T-helper 2 cell treated with Interferon-gamma antibody and Interleukin-4, amounts not matched to agents 5 μg/mL and 100 μg/mL, for 36 hours (primary cell): ENCODE measurements at regions not wholly inside any gene's neighbourhood (a gene's known extent, or its start where the extent isn't known, plus 50 kb on each side); places are given as distances from the start of the nearest gene placed in this dataset.

ENCODE experiments used
- DNase-seq: peaks from one replicate; pipeline ENCODE4 v3.0.0; 2021; ENCODE audit warnings: low spot score
- H3K27ac Mint-ChIP-seq: one replicate; pipeline ENCODE4 v1.8.0; 2021; ENCODE audit warnings: mild to moderate bottlenecking, mixed read lengths
- H3K27me3 Mint-ChIP-seq: one replicate; pipeline ENCODE4 v1.8.0; 2021; ENCODE audit warnings: low read depth, mixed read lengths
- H3K36me3 Mint-ChIP-seq: one replicate; pipeline ENCODE4 v1.8.0; 2021; ENCODE audit warnings: low read depth, mixed read lengths
- H3K4me1 Mint-ChIP-seq: one replicate; pipeline ENCODE4 v1.8.0; 2021; ENCODE audit warnings: low read depth, mixed read lengths
- H3K4me3 Mint-ChIP-seq: one replicate; pipeline ENCODE4 v1.8.0; 2022; ENCODE audit warnings: mild to moderate bottlenecking, moderate library complexity, mixed read lengths
- H3K9me3 Mint-ChIP-seq: one replicate; pipeline ENCODE4 v1.8.0; 2021; ENCODE audit warnings: mixed read lengths

DNA sequence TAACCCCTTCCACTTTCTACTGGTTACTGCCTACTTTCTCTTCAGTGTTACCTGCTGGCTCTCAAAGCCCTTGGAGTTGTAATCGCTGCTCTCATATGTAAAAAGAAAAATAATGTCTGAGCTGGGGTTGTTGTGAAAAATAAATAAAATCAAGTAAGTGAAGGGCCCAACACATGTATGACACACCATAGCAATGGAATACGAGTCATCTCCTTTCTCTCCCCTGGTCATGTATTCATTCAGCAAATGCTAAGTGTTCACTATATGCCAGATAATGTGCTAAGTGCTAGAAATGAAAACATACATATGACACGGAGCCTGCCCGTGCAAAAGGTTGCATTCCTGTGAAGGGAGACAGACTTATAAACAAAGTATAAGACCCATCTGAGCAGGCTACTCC, 535.0 kb downstream of the RFC3 start:
- H3K4me3 Mint-ChIP-seq, result no peak overlapping the region
- no peaks in the 10 kb centered on the region for H3K36me3 Mint-ChIP-seq
- peaks cover 11% of the 10 kb centered on the region for H3K9me3 Mint-ChIP-seq
- H3K27me3 Mint-ChIP-seq, result no peaks in the 10 kb centered on the region
- no peaks in the 10 kb centered on the region for H3K4me1 Mint-ChIP-seq
- DNase-seq, result no peak
- no peak overlapping the region for H3K27ac Mint-ChIP-seq

DNA sequence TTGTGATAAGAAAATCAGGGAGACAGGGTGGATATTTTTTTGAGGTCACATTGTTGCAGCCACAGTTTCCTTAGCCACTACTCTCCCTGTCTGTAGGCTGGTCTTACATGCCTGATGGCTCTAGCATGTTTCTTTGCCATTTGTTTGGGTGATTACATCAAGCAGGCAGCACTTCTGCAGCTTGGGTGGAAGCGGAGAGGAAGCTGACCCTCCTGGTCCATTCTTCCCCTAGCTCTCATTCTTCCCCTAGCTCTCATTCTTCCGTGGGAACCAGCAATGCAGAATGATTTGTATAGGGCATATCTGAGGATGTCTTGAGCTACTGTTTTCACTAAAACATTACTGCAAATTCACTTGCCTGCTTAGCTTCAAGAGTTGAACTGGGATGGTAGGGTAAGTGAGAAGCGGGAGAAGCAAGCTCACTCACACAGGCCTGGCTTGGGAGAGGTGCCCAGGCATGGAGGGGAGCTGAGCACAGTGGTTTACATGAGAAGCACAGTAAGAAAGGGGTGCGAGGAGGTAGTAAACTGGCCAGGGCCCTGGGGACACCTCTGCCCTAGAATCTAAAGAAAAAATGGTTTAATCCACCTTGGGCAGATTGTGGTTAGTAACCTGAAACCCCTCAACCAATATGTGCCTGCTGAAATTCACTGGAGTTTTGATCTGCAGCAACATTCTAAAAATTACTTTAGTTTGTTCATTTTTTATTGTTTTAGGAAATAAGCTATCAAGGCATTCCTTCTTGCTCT, 538.9 kb downstream of the RFC3 start:
- Mint-ChIP-seq H3K36me3 (no peaks in the 10 kb centered on the region), H3K4me1 (no peaks in the 10 kb centered on the region), H3K27ac (no peak overlapping the region), H3K4me3 (no peak overlapping the region), H3K9me3 (peaks cover 5% of the 10 kb centered on the region), H3K27me3 (no peaks in the 10 kb centered on the region)
- DNase-seq, result no peak

DNA sequence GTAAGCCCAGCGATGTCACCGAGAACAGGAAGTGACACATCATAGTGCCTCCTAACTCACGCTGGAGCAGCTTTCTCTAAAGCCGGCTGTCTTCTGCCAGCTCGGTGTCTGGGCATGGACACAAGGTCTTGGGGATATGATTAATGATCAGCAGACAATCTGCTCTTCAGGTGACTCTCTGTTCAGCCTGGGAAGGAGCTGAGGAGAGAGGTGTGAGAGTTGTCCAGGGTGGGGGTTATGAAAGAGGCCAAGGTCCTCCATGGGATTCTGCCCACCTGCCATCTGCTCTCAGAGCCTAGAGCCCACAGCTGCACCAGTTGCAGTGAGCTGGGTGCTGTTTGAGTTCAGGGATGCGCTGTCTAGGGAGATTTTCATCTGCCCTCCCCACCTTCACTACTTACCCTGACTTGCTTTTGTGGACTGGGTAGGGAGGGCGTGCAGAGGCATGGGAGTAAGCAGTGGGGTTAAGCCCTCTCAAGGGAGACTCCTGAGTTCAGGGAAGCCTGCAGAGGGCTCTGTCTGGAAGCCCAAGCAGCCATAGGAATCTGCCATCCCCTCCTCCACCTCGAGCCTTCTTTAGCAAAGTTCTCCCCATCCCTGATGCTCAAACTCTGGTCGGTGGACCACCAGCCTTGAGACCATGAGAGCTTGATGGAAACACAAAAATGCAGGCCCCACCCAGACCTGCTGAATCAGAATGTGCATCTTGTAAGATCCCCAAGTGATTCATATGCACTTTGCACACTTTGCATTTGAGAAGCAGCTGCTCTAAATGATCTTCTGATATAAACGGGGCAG, 539.7 kb downstream of the RFC3 start:
- H3K4me1 Mint-ChIP-seq, result no peaks in the 10 kb centered on the region
- no peak for DNase-seq

DNA sequence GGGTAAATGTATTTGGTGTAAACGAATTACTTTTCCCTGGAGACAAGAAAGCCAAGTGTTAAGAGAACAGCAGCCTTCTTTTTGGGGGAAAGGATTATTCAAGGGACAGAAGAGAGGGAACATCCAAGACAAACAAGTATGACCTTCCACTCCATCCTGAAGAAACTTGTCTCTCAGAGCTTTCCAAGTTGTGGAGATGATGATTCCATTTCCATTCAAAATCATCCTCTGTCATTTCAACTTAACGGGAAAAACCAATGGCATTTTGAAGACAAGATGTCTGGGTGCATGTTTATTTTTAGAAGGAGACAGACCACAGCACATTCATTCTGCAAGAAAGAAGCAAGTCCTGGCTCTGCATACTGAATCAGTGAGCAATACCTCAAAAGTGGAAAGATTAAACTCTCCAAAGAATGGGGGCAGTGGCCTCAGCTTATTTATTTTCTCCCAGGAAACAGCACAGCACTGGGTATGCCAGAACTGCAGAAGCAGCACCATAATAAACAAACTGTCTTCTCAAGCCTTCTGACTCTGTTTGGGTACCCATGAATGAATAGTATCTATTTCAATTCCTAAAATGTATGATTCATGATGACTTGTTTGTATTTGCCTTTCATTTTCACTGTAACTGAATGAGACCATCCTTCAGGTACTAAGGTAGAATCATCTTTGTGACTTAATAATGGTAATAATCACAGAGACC, 541.0 kb downstream of the RFC3 start:
- no peak overlapping the region for H3K4me3 Mint-ChIP-seq
- no peaks in the 10 kb centered on the region for H3K36me3 Mint-ChIP-seq
- DNase-seq, result no peak
- no peaks in the 10 kb centered on the region for H3K4me1 Mint-ChIP-seq
- H3K9me3 Mint-ChIP-seq, result no peaks in the 10 kb centered on the region
- H3K27me3 Mint-ChIP-seq, result no peaks in the 10 kb centered on the region
- H3K27ac Mint-ChIP-seq, result no peak overlapping the region

More for the DNA sequence above, 539.7 kb downstream of the RFC3 start:
- Mint-ChIP-seq H3K27me3 (no peaks in the 10 kb centered on the region), H3K4me3 (no peak overlapping the region), H3K36me3 (no peaks in the 10 kb centered on the region), H3K9me3 (peaks cover 5% of the 10 kb centered on the region), H3K27ac (no peak overlapping the region)

DNA sequence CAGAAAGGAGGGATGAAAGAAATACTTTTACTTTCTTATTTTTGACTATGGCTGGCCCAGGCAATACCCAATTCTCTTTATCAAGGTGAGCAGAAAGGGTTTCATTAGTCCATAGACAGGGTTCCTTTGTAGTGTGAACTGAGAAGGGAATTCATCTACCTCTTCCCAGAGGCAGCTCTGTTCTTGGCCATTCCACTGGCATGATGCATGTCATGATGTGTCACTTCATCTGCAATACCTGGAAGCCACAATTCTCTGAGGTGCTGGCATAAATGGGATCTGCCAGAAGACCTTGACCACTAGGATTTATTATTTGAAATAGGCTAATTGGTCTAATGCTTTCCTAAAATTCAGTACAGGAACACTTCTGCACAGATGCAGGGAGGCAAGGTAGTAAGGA, 542.8 kb downstream of the RFC3 start:
- no peaks in the 10 kb centered on the region for H3K4me1 Mint-ChIP-seq
- H3K27ac Mint-ChIP-seq, result no peak overlapping the region
- H3K4me3 Mint-ChIP-seq, result no peak overlapping the region
- H3K27me3 Mint-ChIP-seq, result no peaks in the 10 kb centered on the region
- H3K9me3 Mint-ChIP-seq, result peaks cover 2% of the 10 kb centered on the region
- no peak for DNase-seq
- no peaks in the 10 kb centered on the region for H3K36me3 Mint-ChIP-seq

DNA sequence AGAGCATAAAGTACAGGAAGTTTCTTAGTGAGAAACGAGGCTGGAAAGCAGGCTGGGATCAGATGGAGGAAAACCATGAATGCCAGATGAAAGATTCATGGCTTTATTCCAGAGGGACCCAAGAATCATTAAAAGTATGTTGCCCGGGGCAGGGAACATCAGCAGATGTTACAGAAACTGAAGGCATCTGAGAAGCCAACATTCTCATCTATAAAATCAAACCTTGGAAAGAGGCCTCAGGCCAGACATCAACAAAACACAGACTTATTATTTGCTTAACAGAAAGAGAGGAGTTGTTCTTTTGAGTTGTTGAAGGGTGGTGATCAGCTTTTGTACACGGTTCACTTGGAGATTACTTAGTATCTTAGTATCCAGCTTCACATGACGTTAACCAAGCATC, 543.6 kb downstream of the RFC3 start:
- H3K36me3 Mint-ChIP-seq, result no peaks in the 10 kb centered on the region
- H3K4me3 Mint-ChIP-seq, result no peak overlapping the region
- no peaks in the 10 kb centered on the region for H3K27me3 Mint-ChIP-seq
- H3K27ac Mint-ChIP-seq, result no peak overlapping the region
- DNase-seq, result no peak
- no peaks in the 10 kb centered on the region for H3K4me1 Mint-ChIP-seq
- peaks cover 4% of the 10 kb centered on the region for H3K9me3 Mint-ChIP-seq

DNA sequence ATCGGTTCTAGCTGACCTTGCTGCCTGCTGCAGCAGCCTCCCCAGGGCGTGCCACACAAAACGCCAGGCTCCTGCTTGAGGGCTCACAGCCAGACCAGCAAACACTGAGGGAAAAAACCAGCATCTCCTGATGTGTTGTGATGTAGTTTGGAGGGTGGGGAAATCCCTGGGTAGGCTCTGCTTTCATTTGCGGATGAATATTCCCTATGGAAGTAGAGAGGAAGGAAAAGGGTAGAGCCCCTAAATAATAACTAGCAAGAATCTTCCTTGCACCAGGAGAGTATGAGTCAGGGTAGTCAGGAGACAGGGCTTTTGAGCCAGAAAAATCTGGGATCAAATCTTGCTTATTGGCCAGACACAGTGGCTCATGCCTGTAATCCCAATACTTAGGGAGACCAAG, 545.3 kb downstream of the RFC3 start:
- no peaks in the 10 kb centered on the region for H3K4me1 Mint-ChIP-seq
- H3K27ac Mint-ChIP-seq, result no peak overlapping the region
- H3K36me3 Mint-ChIP-seq, result no peaks in the 10 kb centered on the region
- no peak overlapping the region for H3K4me3 Mint-ChIP-seq
- DNase-seq, result no peak
- H3K9me3 Mint-ChIP-seq, result peaks cover 4% of the 10 kb centered on the region
- H3K27me3 Mint-ChIP-seq, result no peaks in the 10 kb centered on the region

DNA sequence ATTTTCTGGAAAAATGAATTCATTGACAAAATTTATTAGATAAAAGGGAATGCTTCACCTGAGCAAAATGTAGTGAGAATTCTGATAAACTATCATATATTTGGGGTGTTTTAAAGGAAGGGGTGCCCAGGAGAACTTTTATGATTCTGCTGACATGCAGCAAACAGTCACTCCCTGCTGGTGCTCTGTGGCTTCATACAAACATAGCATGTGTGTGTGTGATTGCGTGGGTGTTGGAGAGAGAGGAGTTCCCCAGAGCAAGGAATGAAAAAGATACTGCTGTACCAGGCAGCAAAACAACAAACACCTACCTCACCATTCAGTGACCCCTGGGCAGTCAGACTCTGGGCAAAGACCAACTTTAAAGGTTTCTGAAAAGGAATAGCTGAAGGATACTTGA, 546.7 kb downstream of the RFC3 start:
- Mint-ChIP-seq H3K27ac (no peak overlapping the region), H3K4me3 (no peak overlapping the region), H3K27me3 (no peaks in the 10 kb centered on the region), H3K36me3 (no peaks in the 10 kb centered on the region), H3K4me1 (no peaks in the 10 kb centered on the region), H3K9me3 (peaks cover 4% of the 10 kb centered on the region)
- DNase-seq, result no peak

DNA sequence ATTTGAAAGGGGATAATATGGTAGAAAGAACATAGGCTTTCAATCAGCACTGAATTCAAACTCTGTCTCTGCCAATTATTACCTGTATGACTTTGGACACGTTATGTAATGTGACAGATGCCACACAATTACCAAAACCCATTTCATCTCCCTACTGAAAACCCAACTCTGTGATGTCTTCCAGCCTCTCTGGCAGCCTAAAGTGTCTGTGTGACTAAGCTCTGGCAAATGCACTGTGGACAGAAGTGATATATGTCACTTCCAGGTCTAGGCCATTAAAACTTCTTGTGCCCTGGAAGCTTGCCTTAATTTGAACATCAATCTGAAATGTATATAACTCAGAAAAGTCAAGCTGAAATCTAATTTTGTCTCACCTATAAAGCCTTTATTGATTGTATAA, 552.0 kb downstream of the RFC3 start:
- H3K27me3 Mint-ChIP-seq, result no peaks in the 10 kb centered on the region
- H3K36me3 Mint-ChIP-seq, result no peaks in the 10 kb centered on the region
- no peaks in the 10 kb centered on the region for H3K4me1 Mint-ChIP-seq
- no peak overlapping the region for H3K27ac Mint-ChIP-seq
- H3K4me3 Mint-ChIP-seq, result no peak overlapping the region
- no peak for DNase-seq
- H3K9me3 Mint-ChIP-seq, result peaks cover 4% of the 10 kb centered on the region

DNA sequence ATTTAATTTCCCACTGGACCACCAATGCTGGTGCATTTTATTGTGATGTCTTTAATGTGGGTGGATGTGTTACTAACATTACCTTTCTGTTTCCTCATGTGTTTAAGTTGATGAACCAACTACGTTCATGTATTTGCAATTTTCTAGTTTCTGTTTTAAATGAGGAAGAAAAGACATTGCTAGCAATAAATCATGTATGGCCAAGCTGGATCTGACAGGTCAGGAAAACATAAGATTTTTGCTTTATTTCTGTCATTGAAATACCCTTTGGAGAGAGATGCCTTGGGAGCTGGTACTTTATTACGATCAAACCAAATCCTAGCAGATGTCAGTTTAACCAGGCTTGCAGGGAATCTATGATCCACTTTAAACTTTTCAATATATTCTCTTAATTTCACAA, 553.2 kb downstream of the RFC3 start:
- Mint-ChIP-seq H3K27me3 (no peaks in the 10 kb centered on the region), H3K36me3 (no peaks in the 10 kb centered on the region), H3K4me1 (no peaks in the 10 kb centered on the region), H3K4me3 (no peak overlapping the region), H3K27ac (no peak overlapping the region), H3K9me3 (no peaks in the 10 kb centered on the region)
- no peak for DNase-seq

DNA sequence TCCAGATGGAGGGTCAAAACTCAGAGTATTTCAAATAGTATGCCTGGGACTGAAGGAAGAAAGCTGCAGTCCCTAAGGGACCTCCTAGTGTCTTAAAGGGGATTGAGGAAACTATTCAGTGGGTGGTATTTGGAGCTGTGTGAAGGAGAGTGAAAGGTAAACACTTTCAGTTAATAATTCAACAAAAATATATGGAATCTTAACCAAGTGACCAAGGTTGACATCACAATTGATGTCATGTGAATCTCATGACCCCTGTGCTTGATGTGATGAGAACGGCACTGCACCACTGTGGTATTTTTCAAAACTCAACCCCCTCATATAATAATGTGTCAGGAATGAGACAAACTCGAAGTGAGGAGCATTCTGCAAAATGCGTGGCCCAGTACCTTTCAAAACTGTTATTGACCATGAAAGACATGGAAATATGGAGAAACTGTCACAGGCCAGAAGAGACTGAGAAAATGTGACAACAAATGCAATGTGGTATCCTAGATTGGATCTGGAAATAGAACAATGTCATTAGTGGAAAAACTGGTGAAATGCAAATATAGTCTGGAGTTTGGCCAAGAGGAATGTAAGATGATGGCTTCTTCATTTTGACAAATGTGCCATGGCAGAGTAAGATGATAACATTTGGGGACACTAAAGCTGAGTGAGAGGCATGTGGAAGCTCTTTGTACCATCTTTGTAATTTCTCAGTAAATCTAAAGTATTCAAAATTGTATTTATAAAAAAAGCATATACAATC, 553.9 kb downstream of the RFC3 start:
- DNase-seq, result no peak
- Mint-ChIP-seq H3K4me1 (no peaks in the 10 kb centered on the region), H3K27me3 (no peaks in the 10 kb centered on the region), H3K36me3 (no peaks in the 10 kb centered on the region), H3K27ac (no peak overlapping the region), H3K9me3 (peaks cover 5% of the 10 kb centered on the region), H3K4me3 (no peak overlapping the region)

DNA sequence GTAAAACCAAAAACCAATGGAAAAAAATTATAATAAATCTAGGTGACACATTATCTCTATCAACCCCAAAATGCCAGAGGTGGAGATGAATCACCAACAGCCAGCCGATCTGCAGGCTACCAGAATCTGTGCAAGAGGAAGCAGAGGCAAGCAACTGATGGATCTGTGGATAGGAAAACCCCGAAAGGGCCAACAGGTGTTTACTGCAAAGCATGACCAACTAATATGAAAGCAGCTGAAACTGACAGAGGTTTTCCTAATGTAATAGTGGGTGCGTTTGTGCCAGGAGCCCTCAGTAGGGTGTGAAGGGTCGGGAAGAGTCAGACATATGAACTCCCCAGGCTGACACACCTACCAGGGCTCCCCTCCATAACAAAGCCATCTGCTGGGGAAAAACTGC, 554.6 kb downstream of the RFC3 start:
- Mint-ChIP-seq H3K27me3 (no peaks in the 10 kb centered on the region), H3K4me3 (no peak overlapping the region), H3K36me3 (no peaks in the 10 kb centered on the region), H3K27ac (no peak overlapping the region), H3K9me3 (peaks cover 5% of the 10 kb centered on the region), H3K4me1 (no peaks in the 10 kb centered on the region)
- no peak for DNase-seq

DNA sequence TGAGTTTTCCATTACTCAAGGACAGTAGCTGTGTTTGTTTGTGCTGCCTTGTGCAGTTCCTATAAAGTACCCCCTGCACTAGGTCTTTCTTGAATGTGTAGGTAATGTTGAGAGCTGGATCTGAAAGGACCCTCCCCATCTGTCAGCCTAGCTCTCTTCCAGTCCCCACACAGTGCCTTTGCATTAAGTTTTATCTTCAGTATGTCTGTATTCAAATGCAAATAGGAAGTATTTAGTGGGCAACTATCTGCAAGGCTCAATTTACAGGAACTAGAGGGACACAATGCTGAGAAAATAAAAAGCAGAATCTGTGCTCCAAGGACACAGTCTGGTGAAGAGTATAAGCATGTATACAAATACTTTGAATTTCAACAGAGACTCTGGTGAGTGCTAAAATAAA, 558.5 kb downstream of the RFC3 start:
- Mint-ChIP-seq H3K27ac (no peak overlapping the region), H3K4me3 (no peak overlapping the region), H3K4me1 (no peaks in the 10 kb centered on the region), H3K27me3 (no peaks in the 10 kb centered on the region), H3K36me3 (no peaks in the 10 kb centered on the region), H3K9me3 (peaks cover 5% of the 10 kb centered on the region)
- no peak for DNase-seq

DNA sequence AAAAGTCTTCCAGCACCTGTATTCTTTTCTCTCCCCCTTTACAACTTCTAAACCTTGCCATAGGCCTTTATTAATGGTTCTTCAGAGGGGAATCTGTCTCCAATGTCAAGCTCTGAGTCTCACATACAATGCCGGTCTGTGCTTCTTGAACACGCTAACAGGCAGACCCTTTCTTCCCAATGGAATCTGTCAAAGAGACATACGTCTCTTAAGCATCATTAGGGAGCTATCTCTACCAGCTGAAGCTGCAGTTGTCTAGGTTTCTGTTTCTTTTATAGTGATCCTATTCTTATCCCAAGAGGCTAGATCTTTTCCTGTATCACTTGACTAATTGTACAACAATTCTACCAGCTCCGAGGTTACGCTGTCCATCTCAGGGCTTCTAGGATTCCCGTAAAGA, 560.8 kb upstream of the NBEA start:
- DNase-seq, result no peak
- Mint-ChIP-seq H3K4me3 (no peak overlapping the region), H3K4me1 (no peaks in the 10 kb centered on the region), H3K27me3 (no peaks in the 10 kb centered on the region), H3K9me3 (peaks cover 7% of the 10 kb centered on the region), H3K36me3 (no peaks in the 10 kb centered on the region), H3K27ac (no peak overlapping the region)
